Smooth muscle cell (in vitro differentiated cells): ENCODE measurements at regions not wholly inside any gene's neighbourhood (a gene's known extent, or its start where the extent isn't known, plus 50 kb on each side); places are given as distances from the start of the nearest gene placed in this dataset.

ENCODE experiments used
- DNase-seq: peaks from one replicate; lab custom pipeline; 2025; ENCODE audit not compliant: unreplicated experiment; lab: John Stamatoyannopoulos, UW
- H2AFZ ChIP-seq: fragments of 200-600 bp; sonication (generic); 2 replicates; pipeline ENCODE4 v1.6.0; 2016; ENCODE audit warnings: antibody characterized with exemption, low read depth, mild to moderate bottlenecking
- H3F3A ChIP-seq: fragments of 200-600 bp; sonication (generic); 2 replicates; pipeline ENCODE4 v1.6.0; 2017; ENCODE audit warnings: antibody characterized with exemption, low read depth
- H3K27ac ChIP-seq: fragments of 200-600 bp; sonication (generic); 2 replicates; pipeline ENCODE4 v1.5.1; 2016; ENCODE audit warnings: low read depth, mild to moderate bottlenecking
- H3K27me3 ChIP-seq: fragments of 200-600 bp; sonication (generic); 2 replicates; pipeline ENCODE4 v1.6.1; 2016; ENCODE audit warnings: low read depth, mild to moderate bottlenecking
- H3K36me3 ChIP-seq: fragments of 200-600 bp; sonication (generic); 2 replicates; pipeline ENCODE4 v1.5.1; 2016; ENCODE audit warnings: low read depth
- H3K4me1 ChIP-seq: fragments of 200-600 bp; sonication (generic); 2 replicates; pipeline ENCODE4 v1.5.1; 2016; ENCODE audit warnings: low read depth
- H3K4me2 ChIP-seq: fragments of 200-600 bp; sonication (generic); 2 replicates; pipeline ENCODE4 v1.6.0; 2016; ENCODE audit warnings: mild to moderate bottlenecking
- H3K4me3 ChIP-seq: fragments of 200-600 bp; sonication (generic); 2 replicates; pipeline ENCODE4 v1.5.1; 2016; ENCODE audit warnings: mild to moderate bottlenecking
- H3K79me2 ChIP-seq: fragments of 200-600 bp; sonication (generic); 2 replicates; pipeline ENCODE4 v1.6.0; 2016; ENCODE audit warnings: low read depth, mild to moderate bottlenecking
- H3K9ac ChIP-seq: fragments of 200-600 bp; sonication (generic); 2 replicates; pipeline ENCODE4 v1.6.0; 2016; ENCODE audit warnings: low read depth
- H3K9me3 ChIP-seq: fragments of 200-600 bp; sonication (generic); replicated peaks from 2 replicates; pipeline ENCODE4 v1.5.1; 2016; ENCODE audit warnings: low read depth
- H4K20me1 ChIP-seq: fragments of 200-600 bp; sonication (generic); 2 replicates; pipeline ENCODE4 v1.6.0; 2016; ENCODE audit warnings: low read depth
- CTCF ChIP-seq: fragments of 200-600 bp; sonication (generic); IDR thresholded peaks from 2 replicates; pipeline ENCODE4 v1.5.1; 2017; ENCODE audit warnings: borderline replicate concordance, mild to moderate bottlenecking, antibody characterized with exemption; ENCODE audit not compliant: insufficient read depth, poor library complexity, severe bottlenecking
- WGBS: methylation state at CpG from one replicate; pipeline ENCODE4 v1.1.7; 2016; ENCODE audit warnings: low lambda C conversion rate; 5-methylcytosine and 5-hydroxymethylcytosine counted together

GRCh38 chr3:104566054-104566453 is 800.7 kb upstream of the ALCAM start:
- H3K4me3 ChIP-seq, result no peak overlapping the region
- no peak overlapping the region for H3K27ac ChIP-seq
- no peaks in the 10 kb centered on the region for H3K4me1 ChIP-seq
- H3K9ac ChIP-seq, result no peak overlapping the region
- no peak overlapping the region for H3K4me2 ChIP-seq
- H3K9me3 ChIP-seq, result no peaks in the 10 kb centered on the region
- no peaks in the 10 kb centered on the region for H3K36me3 ChIP-seq
- TF ChIP-seq CTCF, result no peak
- no peak overlapping the region for H2AFZ ChIP-seq
- H3F3A ChIP-seq, result no peaks in the 10 kb centered on the region
- DNase-seq, result no peak
- no peaks in the 10 kb centered on the region for H3K79me2 ChIP-seq
- H3K27me3 ChIP-seq, result no peaks in the 10 kb centered on the region
- no peaks in the 10 kb centered on the region for H4K20me1 ChIP-seq

DNA sequence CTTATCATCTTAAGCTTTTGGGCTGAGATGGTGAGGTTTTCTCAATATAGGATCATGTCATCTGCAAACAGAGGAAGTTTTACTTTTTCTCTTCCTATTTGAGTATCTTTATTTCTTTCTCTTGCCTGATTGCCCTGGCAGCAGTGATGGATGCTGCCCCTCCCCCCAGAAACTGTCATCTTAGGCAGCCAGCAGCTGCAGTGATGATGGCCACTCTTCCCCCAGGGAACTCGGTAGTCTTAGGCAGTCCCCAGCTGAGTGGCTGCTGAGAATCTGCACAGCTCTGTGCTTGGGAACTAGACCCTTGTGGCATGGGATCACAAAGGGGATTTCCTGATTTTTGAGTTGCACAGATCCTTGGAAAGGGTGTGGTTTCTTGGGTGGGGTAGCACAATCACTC is 791.1 kb upstream of the ALCAM start:
- no peak for TF ChIP-seq CTCF
- H2AFZ ChIP-seq, result no peak overlapping the region
- H3K9ac ChIP-seq, result no peak overlapping the region
- H3K4me1 ChIP-seq, result no peaks in the 10 kb centered on the region
- 90% methylated on average over 1 of the region's 1 CpG for WGBS
- no peak for DNase-seq
- peaks cover 7% of the 10 kb centered on the region for H3K9me3 ChIP-seq
- H3K27me3 ChIP-seq, result no peaks in the 10 kb centered on the region
- H4K20me1 ChIP-seq, result no peaks in the 10 kb centered on the region
- no peak overlapping the region for H3K4me2 ChIP-seq
- H3F3A ChIP-seq, result no peaks in the 10 kb centered on the region
- H3K79me2 ChIP-seq, result no peaks in the 10 kb centered on the region
- no peak overlapping the region for H3K4me3 ChIP-seq
- H3K36me3 ChIP-seq, result no peaks in the 10 kb centered on the region
- H3K27ac ChIP-seq, result no peak overlapping the region

DNA sequence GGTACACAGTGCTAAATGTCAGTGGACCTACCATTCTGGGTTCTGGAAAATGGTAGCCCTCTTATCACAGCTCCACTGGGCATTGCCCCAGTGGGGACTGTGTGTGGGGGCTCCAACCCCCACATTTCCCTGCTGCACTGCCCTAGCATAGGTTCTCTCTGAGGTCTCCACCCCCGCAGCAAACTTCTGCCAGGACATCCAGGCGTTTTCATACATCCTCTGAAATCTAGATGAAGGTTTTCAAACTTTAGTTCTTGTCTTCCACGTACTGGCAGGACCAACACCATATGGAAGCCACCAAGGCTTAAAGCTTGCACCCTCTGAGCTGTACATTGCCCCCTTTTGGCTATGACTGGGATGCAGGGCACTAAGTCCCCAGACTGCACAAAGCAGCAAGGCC is 788.2 kb upstream of the ALCAM start:
- Histone ChIP-seq H3K79me2 (no peaks in the 10 kb centered on the region), H3K4me1 (no peaks in the 10 kb centered on the region), H2AFZ (no peak overlapping the region), H3K27me3 (no peaks in the 10 kb centered on the region), H3F3A (no peaks in the 10 kb centered on the region), H3K9me3 (peaks cover 7% of the 10 kb centered on the region), H3K9ac (no peak overlapping the region), H3K36me3 (no peaks in the 10 kb centered on the region), H3K27ac (no peak overlapping the region), H3K4me2 (no peak overlapping the region), H4K20me1 (no peaks in the 10 kb centered on the region), H3K4me3 (no peak overlapping the region)
- WGBS, result 82% methylated on average over 3 of the region's 3 CpGs
- no peak for DNase-seq
- TF ChIP-seq CTCF, result no peak

DNA sequence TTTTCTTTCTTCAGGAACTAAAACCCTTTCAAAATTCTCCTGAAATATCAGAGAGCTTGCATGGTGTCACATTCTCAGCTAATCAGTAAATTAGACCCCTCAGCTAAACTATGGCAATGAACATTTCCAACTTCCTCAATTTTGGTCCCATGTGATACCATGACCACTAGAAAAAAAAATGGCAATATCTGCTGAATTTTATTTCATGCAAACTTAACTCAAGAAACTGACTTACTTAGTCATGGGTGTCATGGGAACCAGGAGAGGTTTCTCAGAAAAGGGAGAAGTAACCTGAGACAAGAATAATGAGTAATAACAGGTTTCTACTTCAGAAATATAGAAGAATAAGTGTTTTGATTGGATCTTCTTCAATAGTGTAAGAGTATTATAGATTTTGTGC is 784.6 kb upstream of the ALCAM start:
- no peak overlapping the region for H3K27ac ChIP-seq
- DNase-seq, result no peak
- no peak overlapping the region for H3K4me2 ChIP-seq
- H3K9ac ChIP-seq, result no peak overlapping the region
- H3K4me3 ChIP-seq, result no peak overlapping the region
- no peaks in the 10 kb centered on the region for H3F3A ChIP-seq
- no peaks in the 10 kb centered on the region for H3K79me2 ChIP-seq
- H3K27me3 ChIP-seq, result no peaks in the 10 kb centered on the region
- no peaks in the 10 kb centered on the region for H3K9me3 ChIP-seq
- no peak for TF ChIP-seq CTCF
- H2AFZ ChIP-seq, result no peak overlapping the region
- H4K20me1 ChIP-seq, result no peaks in the 10 kb centered on the region
- H3K4me1 ChIP-seq, result no peaks in the 10 kb centered on the region
- no peaks in the 10 kb centered on the region for H3K36me3 ChIP-seq
